Endothelial cell of umbilical vein (primary cell): ENCODE measurements at regions not wholly inside any gene's neighbourhood (a gene's known extent, or its start where the extent isn't known, plus 50 kb on each side); places are given as distances from the start of the nearest gene placed in this dataset.

Source experiments
- BruUV-seq: library from RNA; stranded (reverse); fragments of 400-500 nt; replicated peaks from 2 replicates; lab custom pipeline; 2021; lab: Mats Ljungman, UMichigan
- CTCF ChIA-PET: fragments of 300-600, 350-600 bp; sonication (Branson Sonifier 250); formaldehyde crosslinking; loops from one replicate; lab custom pipeline; 2021; ENCODE audit warnings: antibody characterized with exemption, inconsistent platforms; lab: Charles Lee
- POLR2A ChIA-PET: fragments of 300-600, 350-600 bp; sonication (Branson Sonifier 250); formaldehyde crosslinking; loops from one replicate; lab custom pipeline; 2021; ENCODE audit warnings: antibody characterized with exemption, inconsistent platforms; lab: Charles Lee
- DNase-seq: peaks from one replicate; pipeline ENCODE4 v3.0.0-alpha.2; 2011; ENCODE audit warnings: low read depth, low spot score
- FAIRE-seq: peaks from 2 replicates; lab custom pipeline; 2011; peaks lifted over from hg19 to GRCh38; lab: Jason Lieb, UNC
- H2AFZ ChIP-seq: 2 replicates; pipeline ENCODE4 v1.6.0; 2012; ENCODE audit warnings: low read depth, low read length, control low read depth, inconsistent platforms
- H3K27ac ChIP-seq: 2 replicates; pipeline ENCODE4 v1.5.1; 2011; ENCODE audit warnings: low read depth, mild to moderate bottlenecking, control low read depth, low read length, moderate library complexity; ENCODE audit not compliant: insufficient read depth
- H3K27me3 ChIP-seq, 2 experiments: 2 replicates each; pipeline versions ENCODE4 v1.6.0 to v1.6.1; 2011; ENCODE audit warnings: low read length in 2 of 2, mixed read lengths in 1 of 2; ENCODE audit not compliant: control insufficient read depth in 2 of 2, insufficient read depth in 2 of 2
- H3K36me3 ChIP-seq, 2 experiments: 2 replicates in 1 of 2; 3 replicates in 1 of 2; pipeline ENCODE4 v1.5.1; 2011; ENCODE audit warnings: low read length in 2 of 2, mild to moderate bottlenecking in 1 of 2, moderate library complexity in 1 of 2; ENCODE audit not compliant: control insufficient read depth in 2 of 2, insufficient read depth in 2 of 2; ENCODE audit errors: extremely low read depth in 1 of 2
- H3K4me1 ChIP-seq: 3 replicates; pipeline ENCODE4 v1.5.1; 2011; ENCODE audit warnings: mild to moderate bottlenecking, low read length; ENCODE audit not compliant: control insufficient read depth, insufficient read depth; ENCODE audit errors: extremely low read depth
- H3K4me2 ChIP-seq: 2 replicates; pipeline ENCODE4 v1.6.1; 2011; ENCODE audit warnings: low read length, control low read depth, mixed read lengths; ENCODE audit not compliant: insufficient read depth
- H3K4me3 ChIP-seq, 3 experiments: fragments of 200-600 bp in 1 of 3; sonication (generic), shearing (Covaris generic) in 1 of 3; replicated peaks in 1 of 3; 2 replicates each; pipeline ENCODE4 v1.5.1; 2011 to 2016; ENCODE audit warnings: control low read depth in 3 of 3, low read length in 3 of 3, mild to moderate bottlenecking in 2 of 3, inconsistent platforms in 1 of 3, low read depth in 1 of 3, moderate library complexity in 1 of 3; ENCODE audit not compliant: insufficient read depth in 1 of 3
- H3K79me2 ChIP-seq: 2 replicates; pipeline ENCODE4 v1.6.0; 2012; ENCODE audit warnings: low read length, inconsistent platforms; ENCODE audit not compliant: control insufficient read depth, insufficient read depth
- H3K9ac ChIP-seq: replicated peaks from 2 replicates; pipeline ENCODE3; 2011; ENCODE audit warnings: low read length, control low read depth; ENCODE audit not compliant: insufficient read depth; ENCODE audit errors: extremely low read depth
- H3K9me1 ChIP-seq: replicated peaks from 3 replicates; pipeline ENCODE4 v1.6.0; 2011; ENCODE audit warnings: mild to moderate bottlenecking, low read length; ENCODE audit not compliant: control insufficient read depth, insufficient read depth; ENCODE audit errors: extremely low read depth
- H3K9me3 ChIP-seq: replicated peaks from 2 replicates; pipeline ENCODE4 v1.5.1; 2012; ENCODE audit warnings: low read length, inconsistent platforms; ENCODE audit not compliant: control insufficient read depth, insufficient read depth
- H4K20me1 ChIP-seq: replicated peaks from 2 replicates; pipeline ENCODE3; 2011; ENCODE audit warnings: mild to moderate bottlenecking, low read length; ENCODE audit not compliant: control insufficient read depth, insufficient read depth; ENCODE audit errors: extremely low read depth
- CTCF ChIP-seq, 2 donors: IDR thresholded peaks; 1 replicate in 1 of 2; 2 replicates in 1 of 2; pipeline ENCODE4 v1.5.1; 2011; ENCODE audit warnings: low read length in 2 of 2, mild to moderate bottlenecking in 2 of 2, moderate library complexity in 2 of 2, control low read depth in 1 of 2, inconsistent platforms in 1 of 2, low read depth in 1 of 2; ENCODE audit not compliant: insufficient read depth in 1 of 2; ENCODE audit errors: extremely low read depth in 1 of 2
- EZH2 ChIP-seq: IDR thresholded peaks from 2 replicates; pipeline ENCODE4 v1.6.1; 2012; ENCODE audit warnings: borderline replicate concordance, low read depth, mild to moderate bottlenecking, moderate library complexity, low read length, inconsistent platforms; ENCODE audit not compliant: severe bottlenecking
- FOS ChIP-seq: IDR thresholded peaks from 2 replicates; pipeline ENCODE4 v1.6.1; 2011; ENCODE audit warnings: mild to moderate bottlenecking, low read length, moderate library complexity, borderline replicate concordance; ENCODE audit not compliant: insufficient read depth
- GATA2 ChIP-seq: IDR thresholded peaks from 2 replicates; pipeline ENCODE4 v1.7.0; 2011; ENCODE audit warnings: low read depth, mild to moderate bottlenecking, moderate library complexity, mixed read lengths, low read length; ENCODE audit not compliant: insufficient read length, insufficient read depth
- JUN ChIP-seq: IDR thresholded peaks from 2 replicates; pipeline ENCODE4 v1.6.1; 2011; ENCODE audit warnings: borderline replicate concordance, low read depth; ENCODE audit not compliant: insufficient read length, insufficient read depth
- MYC ChIP-seq: IDR thresholded peaks from one replicate; pipeline ENCODE4 v1.6.1; 2011; ENCODE audit warnings: mild to moderate bottlenecking, low read depth, low read length
- POLR2A ChIP-seq: IDR thresholded peaks from 2 replicates; pipeline ENCODE4 v1.6.1; 2012; ENCODE audit warnings: low read depth, mild to moderate bottlenecking, control low read depth, low read length
- POLR2AphosphoS5 ChIP-seq: IDR thresholded peaks from 2 replicates; pipeline ENCODE4 v1.6.1; 2012; ENCODE audit warnings: low read depth, mild to moderate bottlenecking, control low read depth, low read length, moderate library complexity; ENCODE audit not compliant: insufficient read depth
- dilution Hi-C: fragments of 300-500 bp; cut with MboI; formaldehyde crosslinking; loops from one replicate; pipeline ENCODE4 v1.15.0; 2019; ENCODE audit warnings: low sequenced_read_pairs; ENCODE audit not compliant: extremely low pct_ligation_motif_present
- intact Hi-C: fragments of 100-400 bp; cut with micrococcal nuclease; formaldehyde crosslinking; loops from one replicate; pipeline ENCODE4 v1.10.0; 2022
- TF ChIP-seq, protein P1 (sequence below): IDR thresholded peaks from 2 replicates; pipeline ENCODE4 v1.6.1; 2011; ENCODE audit not compliant: insufficient read depth, insufficient read length

- Histone ChIP-seq H3K4me3 (no peak overlapping the region), H3K27ac (no peak overlapping the region), H3K4me1 (no peaks in the 10 kb centered on the region), H3K9me1 (no peaks in the 10 kb centered on the region), H3K36me3 (no peaks in the 10 kb centered on the region), H4K20me1 (no peaks in the 10 kb centered on the region), H3K4me2 (no peak overlapping the region), H3K27me3 (no peaks in the 10 kb centered on the region), H3K9me3 (no peaks in the 10 kb centered on the region), H3K9ac (no peak overlapping the region), H2AFZ (no peak overlapping the region), H3K79me2 (no peaks in the 10 kb centered on the region)
- ChIA-PET CTCF (no interaction called here), POLR2A (no interaction called here)
- dilution Hi-C loops (no loop called here), intact Hi-C loops (no loop called here)
- no TSS peak for BruUV-seq
- FAIRE-seq (no peak), DNase-seq (no peak)
- TF ChIP-seq EZH2 (no peak), POLR2A (no peak)
Observed at GRCh38 chr4:13302876-13303275, 181.3 kb downstream of the RAB28 start.

DNA sequence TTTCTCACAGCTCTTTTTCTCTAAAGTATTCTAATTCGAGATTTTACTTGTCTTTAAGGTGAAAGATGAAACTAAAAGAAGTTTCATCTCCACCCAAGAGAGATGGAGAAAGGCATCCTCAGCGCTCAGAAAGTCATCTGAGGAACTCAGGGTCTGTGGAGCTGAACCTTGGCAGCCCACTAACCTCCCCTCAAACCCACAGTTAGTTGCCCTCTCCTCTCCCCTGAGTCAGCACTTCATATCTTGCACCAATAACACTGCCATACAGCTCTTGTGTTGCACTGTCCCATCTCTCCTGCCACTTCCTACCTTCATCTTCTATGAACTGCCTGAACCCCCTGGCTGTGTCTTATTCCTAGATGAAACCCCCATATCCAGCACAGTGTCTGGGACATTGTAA lies 184.8 kb downstream of the RAB28 start:
- Histone ChIP-seq H3K9me1 (no peaks in the 10 kb centered on the region), H3K4me1 (no peaks in the 10 kb centered on the region), H2AFZ (no peak overlapping the region), H3K9ac (no peak overlapping the region), H3K9me3 (no peaks in the 10 kb centered on the region), H3K36me3 (no peaks in the 10 kb centered on the region), H3K4me3 (no peak overlapping the region), H4K20me1 (no peaks in the 10 kb centered on the region), H3K27ac (no peak overlapping the region), H3K79me2 (no peaks in the 10 kb centered on the region), H3K27me3 (no peaks in the 10 kb centered on the region), H3K4me2 (no peak overlapping the region)
- DNase-seq (no peak), FAIRE-seq (no peak)
- POLR2A ChIA-PET, result no interaction called here
- intact Hi-C loops, result no loop called here
- CTCF ChIA-PET, result no interaction called here
- dilution Hi-C loops, result no loop called here
- BruUV-seq, result no TSS peak
- TF ChIP-seq MYC, result no peak
- TF ChIP-seq EZH2, result no peak
- TF ChIP-seq CTCF (IDR thresholded peaks at IDR 0.05; ENCODE audit: extremely low read depth in 1 of 2, insufficient read depth in 1 of 2, low read depth in 1 of 2, low read length in 2 of 2), result no peak
- no peak for TF ChIP-seq JUN
- no peak for TF ChIP-seq POLR2A
- TF ChIP-seq POLR2AphosphoS5, result no peak
- TF ChIP-seq, protein P1, sequence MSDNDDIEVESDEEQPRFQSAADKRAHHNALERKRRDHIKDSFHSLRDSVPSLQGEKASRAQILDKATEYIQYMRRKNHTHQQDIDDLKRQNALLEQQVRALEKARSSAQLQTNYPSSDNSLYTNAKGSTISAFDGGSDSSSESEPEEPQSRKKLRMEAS, result no peak
- TF ChIP-seq FOS, result no peak
- TF ChIP-seq GATA2, result no peak
